ENCODE measurements at regions not wholly inside any gene's neighbourhood (a gene's known extent, or its start where the extent isn't known, plus 50 kb on each side); places are given as distances from the start of the nearest gene placed in this dataset.

GRCh38 chr5:173557123-173557903 is 59.1 kb downstream of the BOD1 start:
- TF ChIP-seq TAF1 (IDR thresholded peaks at IDR 0.05; ENCODE audit: borderline replicate concordance, low read depth, low read length) (no peak), POLR2AphosphoS5 (IDR thresholded peaks at IDR 0.05; ENCODE audit: low read depth, low read length) (no peak), POLR2A (IDR thresholded peaks at IDR 0.05; ENCODE audit: low read depth, low read length) (no peak)
- DNase-seq (ENCODE audit: insufficient read length) (no peak), FAIRE-seq (no peak)

- FAIRE-seq (no peak), DNase-seq (ENCODE audit: insufficient read length) (no peak)
- TF ChIP-seq POLR2AphosphoS5 (IDR thresholded peaks at IDR 0.05; ENCODE audit: low read depth, low read length) (no peak), POLR2A (IDR thresholded peaks at IDR 0.05; ENCODE audit: low read depth, low read length) (no peak), TAF1 (IDR thresholded peaks at IDR 0.05; ENCODE audit: borderline replicate concordance, low read depth, low read length) (no peak)
These were observed 60.1 kb downstream of the BOD1 start for GRCh38 chr5:173556142-173557028.

GRCh38 chr5:173554989-173555705 is 61.3 kb downstream of the BOD1 start:
- no peak for FAIRE-seq
- TF ChIP-seq POLR2AphosphoS5 (IDR thresholded peaks at IDR 0.05; ENCODE audit: low read depth, low read length) (no peak), POLR2A (IDR thresholded peaks at IDR 0.05; ENCODE audit: low read depth, low read length) (no peak), TAF1 (IDR thresholded peaks at IDR 0.05; ENCODE audit: borderline replicate concordance, low read depth, low read length) (no peak)
- DNase-seq (ENCODE audit: insufficient read length): no peak

- TF ChIP-seq TAF1 (IDR thresholded peaks at IDR 0.05; ENCODE audit: borderline replicate concordance, low read depth, low read length): no peak
- no peak for TF ChIP-seq POLR2A (IDR thresholded peaks at IDR 0.05; ENCODE audit: low read depth, low read length)
- TF ChIP-seq POLR2AphosphoS5 (IDR thresholded peaks at IDR 0.05; ENCODE audit: low read depth, low read length): no peak
- FAIRE-seq (no peak), DNase-seq (ENCODE audit: insufficient read length) (no peak)
These were observed 62.2 kb downstream of the BOD1 start for GRCh38 chr5:173554038-173554955.

GRCh38 chr5:173550641-173551040 is 65.8 kb downstream of the BOD1 start:
- no peak for TF ChIP-seq TAF1 (IDR thresholded peaks at IDR 0.05; ENCODE audit: borderline replicate concordance, low read depth, low read length)
- DNase-seq (ENCODE audit: insufficient read length) (no peak), FAIRE-seq (no peak)

GRCh38 chr5:173549644-173550043 is 66.8 kb downstream of the BOD1 start:
- FAIRE-seq: no peak
- no peak for TF ChIP-seq POLR2A (IDR thresholded peaks at IDR 0.05; ENCODE audit: low read depth, low read length)
- TF ChIP-seq POLR2AphosphoS5 (IDR thresholded peaks at IDR 0.05; ENCODE audit: low read depth, low read length): no peak
- TF ChIP-seq TAF1 (IDR thresholded peaks at IDR 0.05; ENCODE audit: borderline replicate concordance, low read depth, low read length): no peak

GRCh38 chr5:173547579-173547978 is 68.9 kb downstream of the BOD1 start:
- DNase-seq (ENCODE audit: insufficient read length) (peak; percentile 47), FAIRE-seq (peak; percentile 97)
- TF ChIP-seq TAF1 (IDR thresholded peaks at IDR 0.05; ENCODE audit: borderline replicate concordance, low read depth, low read length) (no peak), POLR2AphosphoS5 (IDR thresholded peaks at IDR 0.05; ENCODE audit: low read depth, low read length) (no peak), POLR2A (IDR thresholded peaks at IDR 0.05; ENCODE audit: low read depth, low read length) (no peak)

More at GRCh38 chr5:173549644-173550043, 66.8 kb downstream of the BOD1 start:
- no peak for DNase-seq (ENCODE audit: insufficient read length)

GRCh38 chr5:173542964-173543363 is 73.5 kb downstream of the BOD1 start:
- TF ChIP-seq POLR2A (IDR thresholded peaks at IDR 0.05; ENCODE audit: low read depth, low read length) (no peak), TAF1 (IDR thresholded peaks at IDR 0.05; ENCODE audit: borderline replicate concordance, low read depth, low read length) (no peak), POLR2AphosphoS5 (IDR thresholded peaks at IDR 0.05; ENCODE audit: low read depth, low read length) (no peak)
- no peak for DNase-seq (ENCODE audit: insufficient read length)
- no peak for FAIRE-seq

- no peak for TF ChIP-seq POLR2A (IDR thresholded peaks at IDR 0.05; ENCODE audit: low read depth, low read length)
- no peak for TF ChIP-seq TAF1 (IDR thresholded peaks at IDR 0.05; ENCODE audit: borderline replicate concordance, low read depth, low read length)
- no peak for TF ChIP-seq POLR2AphosphoS5 (IDR thresholded peaks at IDR 0.05; ENCODE audit: low read depth, low read length)
- DNase-seq (ENCODE audit: insufficient read length) (no peak), FAIRE-seq (peak; percentile 17)
These were observed 74.3 kb downstream of the BOD1 start for GRCh38 chr5:173542159-173542558.

GRCh38 chr5:173538654-173539053 is 77.8 kb downstream of the BOD1 start:
- TF ChIP-seq POLR2AphosphoS5 (IDR thresholded peaks at IDR 0.05; ENCODE audit: low read depth, low read length) (no peak), TAF1 (IDR thresholded peaks at IDR 0.05; ENCODE audit: borderline replicate concordance, low read depth, low read length) (no peak), POLR2A (IDR thresholded peaks at IDR 0.05; ENCODE audit: low read depth, low read length) (no peak)
- DNase-seq (ENCODE audit: insufficient read length) (no peak), FAIRE-seq (peak; percentile 94)
